ENCODE measurements at regions not wholly inside any gene's neighbourhood (a gene's known extent, or its start where the extent isn't known, plus 50 kb on each side); places are given as distances from the start of the nearest gene placed in this dataset.

DNA sequence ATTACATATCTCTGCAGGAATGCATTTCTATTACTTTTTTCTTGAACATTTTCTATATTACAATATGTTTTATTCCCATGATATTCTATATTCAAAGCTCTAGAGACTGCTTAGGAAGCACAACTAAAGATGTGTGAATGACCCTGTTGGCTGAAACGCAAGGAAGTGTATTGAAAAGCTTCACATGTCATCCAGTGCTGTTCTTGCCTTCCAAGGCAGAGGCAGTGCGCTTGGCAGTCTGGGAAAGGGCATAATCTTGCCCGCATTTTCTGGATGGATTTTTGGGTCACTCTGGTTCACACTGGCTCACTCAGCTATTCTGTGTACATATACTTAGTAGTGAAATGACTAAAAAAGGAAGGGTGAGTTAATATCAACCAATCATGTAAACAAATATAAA lies 262.4 kb downstream of the PTPRC start:
- no peak for FAIRE-seq
- no peak for DNase-seq (ENCODE audit: extremely low spot score, insufficient read length, low read depth)

DNA sequence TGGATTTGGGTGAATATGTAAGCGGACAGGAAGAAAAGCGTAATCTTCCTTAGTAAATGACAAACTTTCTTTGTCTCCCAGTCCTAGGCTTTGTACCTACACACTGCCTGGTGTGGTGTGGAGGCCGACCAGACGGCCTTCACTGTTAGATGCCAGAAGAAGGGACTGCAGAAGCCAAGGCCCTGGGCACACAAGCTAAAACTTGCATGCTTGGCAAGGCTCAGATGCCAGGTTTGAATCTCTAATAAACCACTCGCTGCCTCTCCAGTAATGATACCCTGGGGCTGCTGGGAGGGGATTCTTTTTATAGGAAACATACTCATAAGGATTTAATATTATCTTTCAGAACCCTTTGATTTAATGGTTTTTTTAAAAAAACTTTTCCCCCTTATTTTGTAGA lies 263.8 kb downstream of the PTPRC start:
- FAIRE-seq, result no peak

DNA sequence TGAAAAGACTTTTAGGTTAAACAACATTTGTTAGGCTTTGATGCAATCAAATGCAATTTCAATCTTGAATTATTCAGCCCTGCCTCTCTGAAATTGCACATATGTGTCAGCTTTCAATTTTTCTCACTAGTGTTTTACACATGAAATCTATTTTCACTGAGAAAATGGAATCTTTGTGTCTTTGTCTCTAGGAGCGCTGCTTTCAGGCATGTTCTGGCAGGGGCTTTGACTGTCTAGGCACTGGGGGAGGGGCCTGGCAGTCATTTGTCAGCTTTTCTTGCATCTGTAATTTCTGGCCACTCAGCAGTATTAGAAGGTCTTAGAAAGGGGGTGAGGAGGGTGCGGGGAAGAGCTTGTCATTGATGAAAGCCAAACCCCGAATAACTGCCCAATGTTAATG lies 264.4 kb downstream of the PTPRC start:
- FAIRE-seq, result peak; percentile 9
- no peak for DNase-seq (ENCODE audit: extremely low spot score, insufficient read length, low read depth)

More for the DNA sequence above, 263.8 kb downstream of the PTPRC start:
- DNase-seq (ENCODE audit: extremely low spot score, insufficient read length, low read depth), result no peak

DNA sequence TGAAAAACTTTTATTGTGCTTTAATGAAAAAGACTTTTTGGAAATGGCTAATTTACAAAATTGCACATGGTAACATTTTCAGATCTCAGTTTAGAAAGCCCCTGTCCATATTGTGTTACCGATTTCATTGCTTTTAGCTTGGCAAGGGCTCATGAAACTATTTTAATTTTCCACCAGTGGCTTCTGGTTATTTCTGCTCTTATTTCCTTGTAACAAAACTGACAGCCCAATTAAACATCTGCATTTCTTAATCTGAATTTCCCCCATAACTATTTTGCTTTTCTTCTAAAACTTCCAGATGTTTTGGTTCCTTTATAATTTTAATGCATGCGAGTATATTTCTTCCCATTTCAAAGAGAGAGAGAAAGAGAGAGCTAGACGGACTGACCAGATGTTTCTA lies 264.8 kb downstream of the PTPRC start:
- no peak for DNase-seq (ENCODE audit: extremely low spot score, insufficient read length, low read depth)
- no peak for FAIRE-seq

DNA sequence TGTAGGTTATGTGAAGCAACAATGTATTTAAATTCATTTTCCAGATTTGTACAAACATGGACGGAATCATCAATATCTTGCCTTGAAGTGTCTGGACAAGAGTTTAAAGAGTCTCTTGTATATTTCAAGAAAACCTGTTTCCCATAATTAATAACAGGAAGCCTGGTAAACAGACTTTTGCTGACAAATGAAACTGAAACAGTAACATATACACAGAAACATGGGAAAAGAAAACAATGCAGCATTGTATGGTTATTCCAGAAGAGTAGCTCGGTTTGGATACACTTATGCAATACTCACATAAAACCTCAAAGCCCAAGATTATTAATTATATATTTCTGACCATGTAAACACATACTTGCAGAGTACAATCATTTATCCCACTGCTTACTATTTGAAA lies 265.5 kb downstream of the PTPRC start:
- FAIRE-seq (no peak), DNase-seq (ENCODE audit: extremely low spot score, insufficient read length, low read depth) (no peak)

DNA sequence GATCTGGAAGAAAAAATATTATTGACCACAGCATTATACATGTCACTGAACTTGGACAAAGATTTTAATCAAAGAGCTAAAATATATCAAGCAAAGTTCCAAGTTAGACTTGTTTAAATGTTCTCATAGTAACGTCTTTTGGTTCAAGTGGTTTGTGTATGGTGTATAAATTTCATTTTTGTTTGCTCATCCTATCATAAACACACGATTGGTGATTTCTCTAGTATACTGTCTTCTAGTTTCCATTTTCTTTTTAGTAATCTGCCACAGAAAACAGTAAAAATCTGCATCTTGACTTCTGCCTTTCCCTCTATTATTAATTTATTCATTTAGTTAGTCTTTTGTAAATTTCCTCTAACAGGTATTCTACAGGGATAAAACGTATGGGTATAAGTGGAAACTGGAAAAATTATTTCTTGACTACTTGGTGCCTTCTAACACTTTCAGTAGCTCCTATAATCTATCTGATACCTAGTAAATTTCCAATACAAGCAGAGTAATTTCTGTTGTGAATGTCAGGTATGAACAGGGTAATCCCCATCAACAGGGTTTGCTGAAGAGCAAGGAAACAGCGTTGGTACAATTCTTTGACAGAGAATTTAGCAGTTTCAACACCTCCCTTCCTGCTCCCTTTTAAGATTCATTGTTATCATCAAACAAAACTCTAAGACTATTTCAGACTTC lies 268.0 kb downstream of the PTPRC start:
- no peak for FAIRE-seq

DNA sequence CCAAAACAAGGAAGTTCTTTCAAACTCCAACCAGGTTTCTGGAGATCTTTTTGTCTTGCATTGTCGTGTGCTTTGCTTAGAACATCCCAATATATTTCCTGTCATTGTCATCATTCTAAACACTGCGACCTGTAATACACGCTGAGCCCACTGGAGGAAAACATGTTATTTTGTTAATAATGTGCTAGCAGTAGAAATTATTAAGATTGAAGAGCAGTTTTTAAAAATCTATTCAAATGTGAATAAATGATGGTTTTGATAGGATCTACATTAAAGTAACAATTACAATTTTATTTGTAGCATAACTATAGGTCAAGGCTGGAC lies 268.5 kb downstream of the PTPRC start:
- FAIRE-seq (peak; percentile 74), DNase-seq (ENCODE audit: extremely low spot score, insufficient read length, low read depth) (no peak)

More for the DNA sequence above, 268.0 kb downstream of the PTPRC start:
- DNase-seq (ENCODE audit: extremely low spot score, insufficient read length, low read depth), result no peak

DNA sequence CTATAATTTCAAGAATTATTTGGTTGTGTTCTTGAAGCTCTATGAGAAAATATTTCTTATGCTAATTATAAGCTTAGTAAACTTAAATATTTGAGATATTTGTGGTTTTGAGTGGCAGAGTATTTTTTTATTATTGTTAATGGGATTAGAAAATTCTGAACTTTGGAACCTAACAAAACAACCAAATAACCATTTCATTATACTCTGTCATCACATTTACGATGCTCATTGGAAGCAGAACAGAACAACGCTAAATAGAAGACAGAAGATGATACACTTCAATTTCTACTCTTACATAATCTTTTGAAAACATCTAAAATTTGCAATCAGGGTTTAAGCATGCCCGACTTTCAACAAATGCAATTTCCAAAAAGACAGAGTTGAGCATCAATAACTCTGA lies 270.2 kb downstream of the PTPRC start:
- FAIRE-seq (no peak), DNase-seq (ENCODE audit: extremely low spot score, insufficient read length, low read depth) (no peak)

DNA sequence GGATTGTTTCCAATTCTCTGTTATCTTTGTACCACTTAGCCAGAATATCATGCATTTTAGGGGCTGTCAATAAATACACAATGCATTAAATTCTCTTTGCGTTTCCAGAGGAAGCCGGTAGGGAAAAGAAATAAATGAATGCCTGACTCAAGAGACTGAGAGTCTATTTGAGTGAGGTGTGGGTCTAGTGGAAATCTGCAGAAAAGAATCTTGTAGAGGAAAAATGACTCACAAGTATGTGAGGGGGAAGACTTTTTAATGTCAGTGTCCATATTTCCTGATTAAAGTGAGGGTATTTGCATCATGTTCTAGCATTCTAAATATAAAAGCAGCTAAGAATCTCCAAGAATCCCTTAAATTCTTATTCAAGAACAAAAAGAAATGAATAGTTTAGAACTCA lies 271.1 kb downstream of the PTPRC start:
- FAIRE-seq (no peak), DNase-seq (ENCODE audit: extremely low spot score, insufficient read length, low read depth) (no peak)

DNA sequence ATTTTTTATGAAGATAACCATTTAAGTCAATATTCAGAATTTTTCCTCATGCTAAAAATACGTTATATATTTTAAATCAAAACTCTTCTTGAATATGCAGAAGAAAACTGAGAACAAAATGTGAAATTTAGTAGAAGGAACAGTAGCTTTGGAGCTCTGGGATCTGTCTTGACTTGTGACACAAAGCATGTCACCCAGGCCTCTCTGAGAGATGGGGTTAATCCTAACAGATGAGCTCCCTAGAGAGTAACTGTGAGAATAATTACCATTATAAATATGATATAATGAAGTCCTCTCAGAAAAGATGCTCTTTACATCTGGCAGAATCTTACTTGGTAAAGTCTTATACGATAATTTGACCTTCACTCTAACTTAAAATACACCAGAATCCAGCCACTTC lies 272.0 kb downstream of the PTPRC start:
- FAIRE-seq (no peak), DNase-seq (ENCODE audit: extremely low spot score, insufficient read length, low read depth) (no peak)

DNA sequence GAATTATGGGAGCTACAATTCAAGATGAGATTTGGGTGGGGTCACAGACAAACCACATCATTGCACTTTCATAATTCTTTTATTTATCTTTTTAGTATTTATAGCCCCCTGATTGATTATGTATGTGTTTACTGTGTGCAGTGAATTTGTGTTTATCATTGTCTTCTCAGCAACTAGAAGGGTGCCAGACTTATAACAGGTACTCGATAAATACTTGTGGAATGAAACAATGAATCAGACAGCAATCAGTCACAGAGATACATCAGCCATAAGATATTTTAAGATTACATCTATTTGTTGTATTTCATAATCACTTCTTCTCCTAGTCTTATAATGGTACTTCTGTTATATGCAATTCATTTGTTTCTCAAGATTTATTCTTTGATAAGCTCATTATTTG lies 273.2 kb downstream of the PTPRC start:
- FAIRE-seq (no peak), DNase-seq (ENCODE audit: extremely low spot score, insufficient read length, low read depth) (no peak)

DNA sequence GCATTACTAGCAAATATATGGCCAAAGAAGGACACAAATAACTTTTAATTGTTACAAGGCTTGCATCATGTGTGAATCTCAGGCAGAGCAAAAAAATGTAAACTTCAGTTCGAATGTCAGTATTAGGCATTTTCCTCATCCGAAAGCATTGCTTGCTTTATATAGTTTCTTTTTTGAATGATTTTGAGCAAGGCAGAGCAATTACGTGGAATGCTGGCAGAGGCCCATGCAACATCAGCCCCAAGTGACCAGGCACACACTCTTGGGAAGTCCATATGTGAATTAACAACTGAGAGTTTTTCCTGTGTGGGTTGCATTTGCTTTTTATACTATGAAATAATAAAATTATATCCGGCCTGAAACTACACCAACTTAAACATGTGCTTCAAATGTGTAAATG lies 274.8 kb downstream of the PTPRC start:
- no peak for FAIRE-seq
- no peak for DNase-seq (ENCODE audit: extremely low spot score, insufficient read length, low read depth)

DNA sequence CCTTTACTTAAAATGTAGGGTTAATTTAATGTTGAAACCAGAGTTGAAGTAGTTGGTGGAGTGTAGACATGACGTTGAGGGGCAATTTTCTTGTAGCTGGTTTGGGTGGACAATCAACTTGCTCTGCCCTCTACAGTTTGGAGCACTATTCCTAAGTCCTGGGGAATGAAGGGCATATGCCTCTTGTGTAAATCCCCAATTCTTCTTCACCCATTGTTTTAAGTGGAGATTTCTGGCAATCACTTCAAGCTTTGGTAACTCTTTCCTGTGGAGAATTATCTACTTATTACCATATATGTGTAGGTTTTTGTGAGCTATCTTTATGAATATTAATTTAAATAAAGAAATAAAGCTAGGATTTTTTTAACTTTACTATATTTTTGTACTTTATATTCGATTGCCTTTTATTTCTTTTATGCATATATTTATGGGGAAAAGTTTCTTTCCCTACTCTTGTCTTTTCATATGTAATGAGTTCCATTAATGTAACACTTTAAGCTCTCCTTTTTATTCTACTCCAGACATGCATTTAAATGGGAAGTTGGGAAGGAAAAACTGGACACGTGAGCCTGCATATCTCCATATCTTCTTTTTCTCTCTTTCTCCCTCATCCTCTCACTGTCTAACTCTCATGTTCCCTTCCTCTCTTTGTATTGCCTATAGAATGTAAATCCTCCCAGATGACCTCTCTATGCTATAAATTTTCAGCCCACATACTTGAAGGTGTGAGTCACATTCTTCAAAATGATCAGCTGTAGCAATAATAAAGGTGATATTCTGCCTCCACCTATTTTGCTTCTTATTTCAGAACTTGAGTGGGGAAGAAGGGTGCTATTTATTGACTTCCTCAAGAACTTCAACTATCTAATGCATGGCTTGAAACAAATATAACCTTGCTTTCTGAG lies 276.7 kb downstream of the PTPRC start:
- no peak for FAIRE-seq
- no peak for DNase-seq (ENCODE audit: extremely low spot score, insufficient read length, low read depth)

DNA sequence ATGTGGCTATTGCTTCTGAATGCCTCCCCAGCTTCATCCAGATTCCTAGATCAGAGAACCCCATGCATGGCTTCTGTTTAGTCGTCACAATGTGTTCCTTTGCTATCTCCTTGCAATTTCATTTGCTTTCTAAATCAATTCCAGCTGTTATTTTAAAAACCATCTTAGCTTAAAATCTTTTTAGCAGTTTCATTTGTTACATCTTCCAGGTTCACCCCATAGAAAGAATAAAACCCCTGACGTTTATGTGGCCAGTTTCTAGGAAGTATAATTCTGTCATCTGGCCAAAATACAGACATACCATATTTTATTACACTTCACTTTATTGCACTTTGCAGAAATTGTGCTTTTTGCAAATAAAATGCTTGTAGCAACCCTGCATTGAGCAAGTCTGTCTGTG lies 278.4 kb downstream of the PTPRC start:
- DNase-seq (ENCODE audit: extremely low spot score, insufficient read length, low read depth) (no peak), FAIRE-seq (no peak)

DNA sequence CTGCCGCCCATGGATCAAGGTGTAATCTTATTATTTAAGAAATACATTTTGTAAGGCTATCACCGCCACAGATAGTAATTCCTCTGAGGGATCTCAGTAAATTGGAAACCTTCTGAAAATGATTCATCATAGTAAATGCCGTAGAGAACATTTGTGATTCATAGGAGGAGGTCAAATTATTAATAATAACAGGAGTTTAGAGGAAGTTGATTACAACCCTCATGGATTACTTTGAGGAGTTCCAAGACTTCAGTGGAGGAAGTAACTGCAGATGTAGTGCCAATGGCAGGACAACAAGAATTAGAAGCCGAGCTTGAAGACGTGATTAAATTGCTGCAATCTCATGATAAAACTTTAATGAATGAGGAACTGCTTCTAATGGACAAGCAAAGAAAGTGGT lies 280.1 kb downstream of the PTPRC start:
- FAIRE-seq (peak; percentile 39), DNase-seq (ENCODE audit: extremely low spot score, insufficient read length, low read depth) (no peak)

DNA sequence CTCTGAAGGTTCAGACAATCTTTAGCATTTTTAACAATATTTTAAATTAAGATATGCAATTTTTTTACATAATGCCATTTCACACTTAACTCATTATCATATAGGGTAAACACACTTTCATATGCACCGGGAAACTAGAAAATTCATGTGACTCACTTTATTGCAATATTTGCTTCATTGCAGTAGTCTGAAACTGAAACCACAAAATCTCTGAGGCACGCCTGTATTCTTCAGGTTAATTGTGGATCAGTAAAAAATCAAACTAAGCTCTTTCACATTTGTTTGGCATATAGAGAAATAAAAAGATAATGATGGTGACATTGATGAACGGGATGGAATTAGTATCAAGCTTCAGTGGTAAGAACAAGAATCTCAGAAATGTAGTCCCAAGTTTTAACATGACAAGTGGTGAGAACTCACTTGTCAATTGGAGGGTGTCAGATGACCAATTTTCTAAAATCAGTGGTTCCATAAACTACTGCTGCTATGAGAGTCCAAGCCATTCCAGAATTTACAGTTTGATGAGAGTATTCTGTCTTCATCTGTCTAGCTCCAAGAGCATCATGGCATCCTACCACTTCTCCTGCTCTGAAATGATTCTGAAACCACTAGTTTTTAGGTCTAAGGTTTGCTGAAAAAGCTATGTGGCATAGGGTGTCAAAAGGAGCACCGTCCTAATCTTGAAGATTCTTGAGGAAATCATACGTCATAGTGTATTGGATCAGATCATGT lies 281.0 kb downstream of the PTPRC start:
- peak; percentile 73 for FAIRE-seq
- DNase-seq (ENCODE audit: extremely low spot score, insufficient read length, low read depth), result no peak

DNA sequence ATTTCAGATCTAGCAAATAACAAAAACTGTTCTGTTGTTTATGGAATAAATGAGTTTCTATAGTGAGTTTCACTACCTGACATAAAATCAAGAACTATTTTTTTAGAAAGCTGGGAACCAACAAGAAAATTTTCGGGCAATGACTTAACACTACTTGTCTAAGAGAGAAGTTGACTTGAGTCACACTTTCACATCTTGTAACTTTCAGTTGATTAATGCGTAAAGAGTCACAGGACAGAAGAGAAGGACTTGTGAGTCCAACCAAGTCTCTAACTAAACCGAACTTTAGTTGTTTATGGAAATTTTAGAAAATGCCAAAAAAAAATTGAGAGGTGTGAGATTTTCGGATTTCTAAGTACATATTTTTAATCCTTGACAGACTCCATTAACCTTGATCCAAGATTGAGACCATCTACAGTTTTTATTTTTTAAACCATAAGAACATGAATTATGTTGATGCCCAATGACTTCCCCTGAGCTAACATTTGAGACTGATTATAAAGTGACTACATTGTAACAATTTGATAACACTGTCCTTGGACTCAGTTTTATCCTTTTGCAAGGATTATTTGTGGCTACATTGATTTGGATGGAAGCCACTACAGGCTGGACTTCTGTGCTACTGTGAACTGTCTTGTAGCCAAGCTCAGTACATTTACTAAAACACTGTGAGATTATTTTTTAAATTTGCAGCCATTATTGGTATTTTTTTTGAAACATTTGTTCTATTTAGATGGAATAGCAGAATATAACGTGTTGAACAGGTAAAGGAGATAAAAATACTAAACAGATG lies 284.0 kb downstream of the PTPRC start:
- DNase-seq (ENCODE audit: extremely low spot score, insufficient read length, low read depth) (no peak), FAIRE-seq (peak; percentile 62)

DNA sequence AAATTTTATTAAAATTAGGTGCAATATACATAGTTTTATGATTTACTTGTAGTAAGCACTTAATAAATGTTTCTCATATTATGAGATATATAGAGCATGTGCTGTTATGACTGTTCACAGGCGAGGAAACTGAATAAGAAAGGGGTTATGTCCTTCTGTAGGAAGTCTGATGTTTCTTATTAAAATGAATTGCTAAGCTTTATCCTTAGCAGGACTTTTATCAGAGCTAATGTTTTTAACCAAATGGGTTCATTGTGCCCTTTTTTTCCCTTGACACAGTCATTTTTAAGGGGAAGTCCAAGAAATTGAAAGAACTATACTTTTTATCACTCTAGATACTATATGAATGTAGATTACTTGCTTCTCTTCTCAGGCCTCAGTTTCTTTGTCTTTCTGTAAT lies 285.2 kb downstream of the PTPRC start:
- DNase-seq (ENCODE audit: extremely low spot score, insufficient read length, low read depth) (no peak), FAIRE-seq (no peak)

DNA sequence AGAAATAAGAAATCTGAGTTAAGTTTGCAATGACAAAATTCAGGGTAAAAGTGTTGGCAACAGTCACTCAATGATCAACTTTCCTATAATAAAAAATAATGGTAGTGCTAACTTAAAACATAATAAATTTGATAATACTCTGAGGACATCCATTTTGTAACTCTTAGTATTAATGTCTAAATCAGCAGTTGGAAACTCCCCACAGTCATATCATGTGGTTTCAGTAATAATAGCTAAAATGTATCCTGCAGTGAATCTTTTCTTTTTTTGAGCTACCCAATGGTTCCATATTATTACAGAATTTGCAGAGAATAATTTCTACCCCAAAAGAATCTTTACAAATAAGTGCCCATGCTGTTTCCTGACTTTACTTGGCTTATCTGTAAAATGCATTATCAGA lies 286.7 kb downstream of the PTPRC start:
- no peak for FAIRE-seq
- no peak for DNase-seq (ENCODE audit: extremely low spot score, insufficient read length, low read depth)

DNA sequence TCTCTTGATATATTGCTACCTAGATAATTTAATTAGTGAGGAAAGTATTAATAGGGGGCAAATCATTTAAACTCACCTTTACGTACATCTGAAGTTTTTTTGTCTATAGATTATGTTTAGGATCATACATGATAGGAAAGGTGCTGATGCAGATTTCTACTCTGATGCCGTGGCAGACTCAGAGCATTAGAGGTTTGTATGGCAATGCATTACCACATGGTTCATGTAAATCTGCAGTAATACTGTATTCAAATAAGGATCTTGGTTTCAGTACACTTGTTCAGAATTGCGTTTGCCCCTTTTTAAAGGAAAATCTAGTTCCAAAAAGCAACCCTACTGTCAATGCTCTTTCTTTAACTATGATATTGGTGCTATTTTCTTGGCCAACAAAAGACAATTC lies 288.3 kb downstream of the PTPRC start:
- FAIRE-seq (no peak), DNase-seq (ENCODE audit: extremely low spot score, insufficient read length, low read depth) (no peak)

All from GM18507 (cell line).